GM13977 (cell line): ENCODE measurements at regions not wholly inside any gene's neighbourhood (a gene's known extent, or its start where the extent isn't known, plus 50 kb on each side); places are given as distances from the start of the nearest gene placed in this dataset.

Experiments used
- DNase-seq: peaks from one replicate; pipeline ENCODE4 v3.0.0; 2012; ENCODE audit warnings: low spot score
- in situ Hi-C: fragments of 300-500 bp; cut with MboI; formaldehyde crosslinking; loops from one replicate; pipeline ENCODE4 v1.12.0; 2022; ENCODE audit warnings: low sequenced_read_pairs, low pct_unique_long_range_greater_than_20kb, mixed read lengths, inconsistent platforms; ENCODE audit not compliant: unreplicated experiment
- TF ChIP-seq, protein P1 (sequence below): IDR thresholded peaks from 2 replicates; pipeline ENCODE4 v1.5.1; 2012; ENCODE audit warnings: mild to moderate bottlenecking, control low read depth; ENCODE audit not compliant: insufficient read depth; ENCODE audit errors: extremely low read depth, missing control alignments

DNA sequence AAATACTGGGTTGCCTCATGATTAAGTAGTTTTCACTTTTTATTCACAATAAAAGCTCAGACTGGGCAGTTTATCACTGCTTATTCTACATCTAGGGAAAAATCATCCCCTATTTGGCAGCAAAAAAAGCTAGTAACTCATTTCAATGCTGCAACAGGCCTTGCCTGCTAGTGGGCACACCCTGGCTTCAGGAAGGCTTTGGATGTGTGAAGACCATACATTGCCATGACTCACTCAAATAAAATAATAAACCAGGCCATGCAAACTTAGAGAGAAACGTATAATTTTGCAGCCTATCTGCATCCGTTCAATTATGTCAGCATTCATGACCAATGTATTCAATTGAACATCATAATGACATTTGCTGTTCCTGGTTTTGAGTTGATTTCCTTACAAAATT is 402.9 kb downstream of the PIK3R1 start:
- TF ChIP-seq, protein P1, sequence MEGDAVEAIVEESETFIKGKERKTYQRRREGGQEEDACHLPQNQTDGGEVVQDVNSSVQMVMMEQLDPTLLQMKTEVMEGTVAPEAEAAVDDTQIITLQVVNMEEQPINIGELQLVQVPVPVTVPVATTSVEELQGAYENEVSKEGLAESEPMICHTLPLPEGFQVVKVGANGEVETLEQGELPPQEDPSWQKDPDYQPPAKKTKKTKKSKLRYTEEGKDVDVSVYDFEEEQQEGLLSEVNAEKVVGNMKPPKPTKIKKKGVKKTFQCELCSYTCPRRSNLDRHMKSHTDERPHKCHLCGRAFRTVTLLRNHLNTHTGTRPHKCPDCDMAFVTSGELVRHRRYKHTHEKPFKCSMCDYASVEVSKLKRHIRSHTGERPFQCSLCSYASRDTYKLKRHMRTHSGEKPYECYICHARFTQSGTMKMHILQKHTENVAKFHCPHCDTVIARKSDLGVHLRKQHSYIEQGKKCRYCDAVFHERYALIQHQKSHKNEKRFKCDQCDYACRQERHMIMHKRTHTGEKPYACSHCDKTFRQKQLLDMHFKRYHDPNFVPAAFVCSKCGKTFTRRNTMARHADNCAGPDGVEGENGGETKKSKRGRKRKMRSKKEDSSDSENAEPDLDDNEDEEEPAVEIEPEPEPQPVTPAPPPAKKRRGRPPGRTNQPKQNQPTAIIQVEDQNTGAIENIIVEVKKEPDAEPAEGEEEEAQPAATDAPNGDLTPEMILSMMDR, result no peak
- in situ Hi-C loops, result no loop called here
- no peak for DNase-seq

DNA sequence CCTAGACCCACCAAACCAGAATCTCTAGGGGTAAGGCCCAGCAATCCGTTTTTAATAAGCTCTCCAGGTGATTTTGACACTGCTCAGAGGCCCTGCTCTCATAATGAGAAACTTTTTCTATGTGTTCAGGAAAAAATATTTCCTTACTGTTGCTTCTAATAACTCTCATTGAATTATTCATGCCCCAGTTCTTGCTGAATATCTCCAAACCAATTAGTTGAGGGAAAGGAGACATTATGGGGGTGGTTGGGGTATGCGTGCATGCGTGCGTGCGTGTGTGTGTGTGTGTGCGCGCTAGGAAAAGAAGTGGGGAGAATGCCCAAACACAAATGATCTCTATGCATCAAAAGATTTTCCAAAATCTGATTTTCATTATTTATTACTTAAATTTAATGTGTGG is 411.4 kb downstream of the PIK3R1 start:
- no peak for DNase-seq
- TF ChIP-seq, protein P1, result no peak
- in situ Hi-C loops, result no loop called here

DNA sequence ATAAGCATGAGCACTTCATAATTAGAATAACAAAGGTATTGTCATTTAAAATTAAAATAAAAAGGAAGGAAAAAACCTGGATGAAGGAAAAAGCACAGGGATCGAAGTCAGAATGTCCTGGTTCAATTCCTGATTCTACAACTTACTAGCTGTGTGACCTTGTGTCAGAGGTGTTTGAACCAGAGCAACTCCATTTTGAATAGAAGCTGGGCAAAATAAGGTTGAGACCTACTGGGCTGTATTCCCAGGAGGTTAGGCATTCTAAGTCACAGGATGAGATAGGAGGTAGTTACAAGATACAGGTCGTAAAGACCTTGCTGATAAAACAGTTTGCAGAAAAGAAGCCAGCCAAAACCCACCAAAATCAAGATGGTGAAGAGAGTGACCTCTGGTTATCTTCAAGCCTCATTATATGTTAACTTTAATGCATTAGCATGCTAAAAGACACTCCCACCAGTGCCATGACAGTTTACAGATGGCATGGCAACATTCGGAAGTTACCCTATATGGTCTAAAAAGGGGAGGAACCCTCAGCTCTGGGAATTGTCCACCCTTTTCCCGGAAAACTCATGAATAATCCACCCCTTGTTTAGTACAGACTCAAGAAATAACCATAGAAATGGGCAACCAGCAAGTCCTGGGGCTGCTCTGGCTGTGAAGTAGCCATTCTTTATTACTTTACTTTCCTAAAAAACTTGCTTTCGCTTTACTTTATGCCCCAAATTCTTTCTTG is 412.7 kb downstream of the PIK3R1 start:
- TF ChIP-seq, protein P1, result no peak
- no peak for DNase-seq
- in situ Hi-C loops, result no loop called here

DNA sequence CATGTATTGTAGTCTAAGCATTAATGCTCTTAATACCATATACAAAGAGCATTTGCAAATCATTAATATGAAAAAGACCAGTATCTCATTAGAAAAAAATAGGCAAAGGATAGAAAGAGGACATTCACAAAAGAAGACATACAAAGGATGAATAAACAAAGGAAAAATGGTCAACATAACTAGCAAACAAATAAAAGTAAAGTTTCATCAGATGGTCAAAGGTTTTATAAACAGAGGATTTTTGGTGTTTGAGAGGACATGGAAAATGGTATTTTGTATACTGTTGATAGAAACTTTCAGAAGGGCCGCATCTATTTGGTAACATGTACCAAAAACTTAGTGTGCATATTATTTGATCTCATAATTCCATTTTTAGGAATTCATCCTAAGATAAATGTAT is 414.8 kb downstream of the PIK3R1 start:
- TF ChIP-seq, protein P1, result no peak
- DNase-seq, result no peak
- in situ Hi-C loops, result no loop called here

DNA sequence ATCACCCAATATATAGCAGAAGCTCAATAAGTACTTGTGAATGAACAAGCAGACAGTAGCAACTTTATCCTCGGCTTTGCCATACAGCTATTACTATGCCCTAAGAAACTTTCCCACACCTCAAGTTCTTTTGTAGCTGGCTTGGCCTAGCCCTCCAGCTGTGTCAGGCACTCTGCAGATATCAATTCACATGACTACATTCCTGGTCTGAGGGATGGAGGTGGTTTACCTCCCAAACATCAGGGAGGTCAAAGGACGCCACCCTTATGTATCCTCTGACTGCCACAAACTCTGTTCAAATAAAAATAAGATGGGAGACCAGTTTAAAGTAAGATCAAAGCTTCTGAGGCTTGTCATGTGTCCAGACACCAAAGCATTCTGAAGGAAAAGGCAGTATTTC is 416.3 kb downstream of the PIK3R1 start:
- TF ChIP-seq, protein P1, result no peak
- DNase-seq, result no peak
- in situ Hi-C loops, result no loop called here

DNA sequence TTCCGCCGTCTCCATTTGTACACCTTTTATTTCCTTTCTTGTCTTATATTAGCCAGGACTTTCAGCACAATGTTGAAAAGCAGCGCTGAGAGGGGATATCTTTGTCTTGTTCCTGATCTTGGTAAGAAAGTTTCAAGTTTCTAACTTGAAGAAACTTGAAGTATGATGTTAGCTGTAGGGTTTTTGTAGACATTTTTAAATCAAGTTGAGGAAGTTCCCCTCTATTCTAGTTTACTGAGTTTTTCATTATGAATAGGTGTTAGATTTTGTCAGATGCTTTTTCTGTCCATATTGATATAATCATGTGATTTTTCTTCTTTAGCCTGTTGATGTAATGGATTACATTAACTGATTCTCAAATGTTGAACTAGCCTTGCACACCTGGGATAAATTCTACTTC is 425.7 kb downstream of the PIK3R1 start:
- TF ChIP-seq, protein P1, result no peak
- in situ Hi-C loops, result loop anchor here (10.0 kb wide), 1 partner anchor 356 kb away; no protein-coding TSS in a partner anchor
- peak; percentile 15 for DNase-seq

DNA sequence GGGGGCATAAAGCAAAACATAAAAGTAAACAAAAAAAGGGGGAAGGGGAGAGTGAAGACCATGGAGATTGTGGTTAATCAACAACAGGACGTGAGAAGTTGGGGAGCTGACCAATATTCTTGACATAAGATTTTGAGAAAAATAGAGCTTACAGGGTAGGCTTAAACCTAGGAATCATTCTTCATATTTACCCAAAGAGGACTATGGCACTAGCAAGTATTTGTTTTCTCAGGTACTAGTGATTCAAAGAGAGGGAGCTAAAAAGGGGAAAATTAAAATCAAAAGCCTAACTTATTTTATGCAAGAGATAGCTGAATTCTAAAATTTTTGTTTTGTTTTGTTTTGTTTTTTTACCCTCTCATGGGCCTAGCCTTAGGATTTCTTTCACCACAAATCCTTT is 427.5 kb downstream of the PIK3R1 start:
- in situ Hi-C loops, result loop anchor here (10.0 kb wide), 1 partner anchor 358 kb away; no protein-coding TSS in a partner anchor
- TF ChIP-seq, protein P1, result no peak
- no peak for DNase-seq
